SK-N-SH (cell line): ENCODE measurements at regions not wholly inside any gene's neighbourhood (a gene's known extent, or its start where the extent isn't known, plus 50 kb on each side); places are given as distances from the start of the nearest gene placed in this dataset.

ENCODE experiments used
- CTCF ChIA-PET: fragments of 300-600, 350-600 bp; formaldehyde crosslinking; extraction: SDS; loops from one replicate; lab custom pipeline; 2021; lab: Yijun Ruan, JAX
- POLR2A ChIA-PET: fragments of 350-600 bp; sonication (Branson Sonifier 250); formaldehyde crosslinking; extraction: SDS; loops from one replicate; lab custom pipeline; 2020; ENCODE audit warnings: antibody characterized with exemption, inconsistent platforms; lab: Yijun Ruan, JAX
- DNase-seq: peaks from one replicate; pipeline ENCODE4 v3.0.0; 2012
- H2AFZ ChIP-seq: fragments of 200-600 bp; sonication (generic); 2 replicates; pipeline ENCODE4 v1.8.1; 2016; ENCODE audit warnings: antibody characterized with exemption, mild to moderate bottlenecking, low read depth
- H3F3A ChIP-seq: fragments of 200-600 bp; sonication (generic); replicated peaks from 2 replicates; pipeline ENCODE3; 2016; ENCODE audit warnings: antibody characterized with exemption, mild to moderate bottlenecking; ENCODE audit not compliant: insufficient read depth
- H3K27ac ChIP-seq, 2 experiments: fragments of 200-500 bp in 1 of 2; fragments of 200-600 bp in 1 of 2; sonication (Bioruptor generic) in 1 of 2; sonication (generic), shearing (Covaris generic) in 1 of 2; 2 replicates each; pipeline versions ENCODE4 v1.5.1 to v1.6.1; 2014 to 2016; ENCODE audit warnings: low read depth in 2 of 2, inconsistent platforms in 1 of 2, low read length in 1 of 2, mild to moderate bottlenecking in 1 of 2, mixed read lengths in 1 of 2
- H3K27me3 ChIP-seq: fragments of 200-600 bp; sonication (generic), shearing (Covaris generic); 2 replicates; pipeline ENCODE4 v1.6.1; 2016; ENCODE audit warnings: mixed run types; ENCODE audit not compliant: insufficient read depth
- H3K36me3 ChIP-seq, 2 experiments: fragments of 200-500 bp in 1 of 2; fragments of 200-600 bp in 1 of 2; sonication (Bioruptor generic) in 1 of 2; sonication (generic) in 1 of 2; replicated peaks in 1 of 2; 2 replicates each; pipeline versions ENCODE3 to v1.5.1; 2014 to 2016; ENCODE audit warnings: low read length in 1 of 2, mild to moderate bottlenecking in 1 of 2; ENCODE audit not compliant: insufficient read depth in 2 of 2, control insufficient read depth in 1 of 2
- H3K4me1 ChIP-seq, 2 experiments: fragments of 200-500 bp in 1 of 2; fragments of 200-600 bp in 1 of 2; sonication (Bioruptor generic) in 1 of 2; sonication (generic), shearing (Covaris generic) in 1 of 2; 2 replicates each; pipeline versions ENCODE4 v1.5.1 to v1.6.1; 2014 to 2016; ENCODE audit warnings: low read depth in 1 of 2, low read length in 1 of 2, mixed run types in 1 of 2; ENCODE audit not compliant: insufficient read depth in 2 of 2, control insufficient read depth in 1 of 2
- H3K4me2 ChIP-seq: fragments of 200-600 bp; sonication (generic), shearing (Covaris generic); 2 replicates; pipeline ENCODE4 v1.6.1; 2017; ENCODE audit warnings: mixed run types
- H3K4me3 ChIP-seq, 2 experiments: fragments of 200-500 bp in 1 of 2; fragments of 200-600 bp in 1 of 2; sonication (Bioruptor generic) in 1 of 2; sonication (generic), shearing (Covaris generic) in 1 of 2; 2 replicates each; pipeline versions ENCODE4 v1.5.1 to v1.8.1; 2014 to 2016; ENCODE audit warnings: low read depth in 2 of 2, inconsistent platforms in 1 of 2, low read length in 1 of 2, mild to moderate bottlenecking in 1 of 2, mixed read lengths in 1 of 2, moderate library complexity in 1 of 2
- H3K79me2 ChIP-seq: fragments of 200-600 bp; sonication (generic); 2 replicates; pipeline ENCODE4 v1.8.1; 2017; ENCODE audit warnings: mild to moderate bottlenecking; ENCODE audit not compliant: insufficient read depth
- H3K9ac ChIP-seq: fragments of 200-600 bp; sonication (generic); 2 replicates; pipeline ENCODE4 v1.6.1; 2017; ENCODE audit warnings: mixed run types
- H3K9me2 ChIP-seq: fragments of 200-600 bp; sonication (generic); 2 replicates; pipeline ENCODE4 v1.6.1; 2017; ENCODE audit warnings: mixed run types
- H3K9me3 ChIP-seq: fragments of 200-600 bp; sonication (generic); 2 replicates; pipeline ENCODE4 v1.6.1; 2017; ENCODE audit warnings: mixed run types, mild to moderate bottlenecking, moderate library complexity
- H4K20me1 ChIP-seq: fragments of 200-600 bp; sonication (generic); 2 replicates; pipeline ENCODE4 v1.6.1; 2017; ENCODE audit warnings: mild to moderate bottlenecking, mixed run types; ENCODE audit not compliant: insufficient read depth
- CHD2 ChIP-seq: fragments of 150-350 bp; IDR thresholded peaks from 2 replicates; pipeline ENCODE4 v1.6.1; 2018; ENCODE audit warnings: low read length; ENCODE audit not compliant: partially characterized antibody
- EZH2phosphoT487 ChIP-seq: fragments of 200-600 bp; sonication (generic); IDR thresholded peaks from 2 replicates; pipeline ENCODE4 v1.6.1; 2017; ENCODE audit warnings: low read depth, mixed run types, mild to moderate bottlenecking, antibody characterized with exemption, moderate library complexity, borderline replicate concordance
- FOSL2 ChIP-seq: IDR thresholded peaks from 2 replicates; pipeline ENCODE4 v1.4.0; 2012; ENCODE audit warnings: low read depth, mild to moderate bottlenecking, moderate library complexity, borderline replicate concordance
- FOXM1 ChIP-seq: IDR thresholded peaks from 2 replicates; pipeline ENCODE4 v1.4.0; 2012; ENCODE audit warnings: low read depth, mild to moderate bottlenecking
- MAX ChIP-seq: IDR thresholded peaks from 2 replicates; pipeline ENCODE4 v1.4.0; 2012; ENCODE audit warnings: low read depth
- POLR2AphosphoS5 ChIP-seq: IDR thresholded peaks from 2 replicates; pipeline ENCODE4 v1.6.1; 2012; ENCODE audit warnings: low read depth, low read length
- RXRA ChIP-seq: IDR thresholded peaks from 2 replicates; pipeline ENCODE4 v1.4.0; 2012; ENCODE audit warnings: low read depth, mild to moderate bottlenecking, borderline replicate concordance
- TAF1 ChIP-seq: IDR thresholded peaks from 2 replicates; pipeline ENCODE4 v1.6.1; 2012; ENCODE audit warnings: low read depth, mild to moderate bottlenecking, low read length, moderate library complexity, borderline replicate concordance
- USF1 ChIP-seq: IDR thresholded peaks from 2 replicates; pipeline ENCODE4 v1.4.0; 2012; ENCODE audit warnings: low read depth, borderline replicate concordance
- YY1 ChIP-seq: IDR thresholded peaks from 2 replicates; pipeline ENCODE4 v1.4.0; 2012; ENCODE audit warnings: low read depth, mild to moderate bottlenecking
- WGBS: methylation state at CpG from one replicate; pipeline ENCODE4 v1.1.6; 2017; ENCODE audit warnings: low lambda C conversion rate; 5-methylcytosine and 5-hydroxymethylcytosine counted together
- TF ChIP-seq, protein P1 (sequence below): IDR thresholded peaks from 2 replicates; pipeline ENCODE4 v1.6.1; 2012; ENCODE audit warnings: mild to moderate bottlenecking, low read depth, low read length, moderate library complexity
- TF ChIP-seq, protein P2 (sequence below): fragments of 150-350 bp; IDR thresholded peaks from 2 replicates; pipeline ENCODE4 v1.6.1; 2017; ENCODE audit warnings: antibody characterized with exemption, low read length, low read depth, borderline replicate concordance

GRCh38 chr1:219316066-219316465, 142.4 kb downstream of the LYPLAL1 start:
- 94% methylated on average over 1 of the region's 1 CpG for WGBS
- TF ChIP-seq MAX, result no peak
- TF ChIP-seq, protein P1, sequence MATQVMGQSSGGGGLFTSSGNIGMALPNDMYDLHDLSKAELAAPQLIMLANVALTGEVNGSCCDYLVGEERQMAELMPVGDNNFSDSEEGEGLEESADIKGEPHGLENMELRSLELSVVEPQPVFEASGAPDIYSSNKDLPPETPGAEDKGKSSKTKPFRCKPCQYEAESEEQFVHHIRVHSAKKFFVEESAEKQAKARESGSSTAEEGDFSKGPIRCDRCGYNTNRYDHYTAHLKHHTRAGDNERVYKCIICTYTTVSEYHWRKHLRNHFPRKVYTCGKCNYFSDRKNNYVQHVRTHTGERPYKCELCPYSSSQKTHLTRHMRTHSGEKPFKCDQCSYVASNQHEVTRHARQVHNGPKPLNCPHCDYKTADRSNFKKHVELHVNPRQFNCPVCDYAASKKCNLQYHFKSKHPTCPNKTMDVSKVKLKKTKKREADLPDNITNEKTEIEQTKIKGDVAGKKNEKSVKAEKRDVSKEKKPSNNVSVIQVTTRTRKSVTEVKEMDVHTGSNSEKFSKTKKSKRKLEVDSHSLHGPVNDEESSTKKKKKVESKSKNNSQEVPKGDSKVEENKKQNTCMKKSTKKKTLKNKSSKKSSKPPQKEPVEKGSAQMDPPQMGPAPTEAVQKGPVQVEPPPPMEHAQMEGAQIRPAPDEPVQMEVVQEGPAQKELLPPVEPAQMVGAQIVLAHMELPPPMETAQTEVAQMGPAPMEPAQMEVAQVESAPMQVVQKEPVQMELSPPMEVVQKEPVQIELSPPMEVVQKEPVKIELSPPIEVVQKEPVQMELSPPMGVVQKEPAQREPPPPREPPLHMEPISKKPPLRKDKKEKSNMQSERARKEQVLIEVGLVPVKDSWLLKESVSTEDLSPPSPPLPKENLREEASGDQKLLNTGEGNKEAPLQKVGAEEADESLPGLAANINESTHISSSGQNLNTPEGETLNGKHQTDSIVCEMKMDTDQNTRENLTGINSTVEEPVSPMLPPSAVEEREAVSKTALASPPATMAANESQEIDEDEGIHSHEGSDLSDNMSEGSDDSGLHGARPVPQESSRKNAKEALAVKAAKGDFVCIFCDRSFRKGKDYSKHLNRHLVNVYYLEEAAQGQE, result no peak
- TF ChIP-seq USF1, result no peak
- no peak for TF ChIP-seq CHD2
- no peak for TF ChIP-seq EZH2phosphoT487
- TF ChIP-seq, protein P2, sequence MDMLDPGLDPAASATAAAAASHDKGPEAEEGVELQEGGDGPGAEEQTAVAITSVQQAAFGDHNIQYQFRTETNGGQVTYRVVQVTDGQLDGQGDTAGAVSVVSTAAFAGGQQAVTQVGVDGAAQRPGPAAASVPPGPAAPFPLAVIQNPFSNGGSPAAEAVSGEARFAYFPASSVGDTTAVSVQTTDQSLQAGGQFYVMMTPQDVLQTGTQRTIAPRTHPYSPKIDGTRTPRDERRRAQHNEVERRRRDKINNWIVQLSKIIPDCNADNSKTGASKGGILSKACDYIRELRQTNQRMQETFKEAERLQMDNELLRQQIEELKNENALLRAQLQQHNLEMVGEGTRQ, result no peak
- no peak for TF ChIP-seq FOSL2
- no peak for TF ChIP-seq RXRA
- TF ChIP-seq TAF1, result no peak
- no peak for TF ChIP-seq POLR2AphosphoS5
- H3K4me3 ChIP-seq, result no peak overlapping the region
- H3K9me3 ChIP-seq, result peaks cover 18% of the 10 kb centered on the region
- H3K4me2 ChIP-seq, result no peak overlapping the region
- H3K9me2 ChIP-seq, result no peaks in the 10 kb centered on the region
- H2AFZ ChIP-seq, result no peak overlapping the region
- H3K27me3 ChIP-seq, result no peaks in the 10 kb centered on the region
- no peak for DNase-seq
- ChIA-PET CTCF (interaction anchor here (0.6 kb wide), 1 partner anchor 415 kb away, joined by 4 read pairs; no protein-coding TSS in a partner anchor), POLR2A (no interaction called here)
- 0 out of 4 replicates have a peak, but pooled peaks cover 0 to 5% of the 10 kb centered on the region in 2 experiments for H3K4me1 ChIP-seq
- no peak overlapping the region for H3K27ac ChIP-seq
- H4K20me1 ChIP-seq, result no peaks in the 10 kb centered on the region
- H3K36me3 ChIP-seq, result peaks cover 0 to 11% of the 10 kb centered on the region in 2 experiments
- peaks cover 20% of the 10 kb centered on the region for H3F3A ChIP-seq
- H3K79me2 ChIP-seq, result no peaks in the 10 kb centered on the region
- no peak overlapping the region for H3K9ac ChIP-seq

GRCh38 chr1:219313961-219314360, 140.3 kb downstream of the LYPLAL1 start:
- Histone ChIP-seq H2AFZ (no peak overlapping the region), H3K27ac (peak overlapping the region in 1 of 2 experiments; percentile 83; a peak in 2 of 4 replicates), H3K36me3 (peaks cover 0 to 11% of the 10 kb centered on the region in 2 experiments), H3K4me3 (no peak overlapping the region), H4K20me1 (no peaks in the 10 kb centered on the region), H3K4me2 (no peak overlapping the region), H3K9me3 (peaks cover 18% of the 10 kb centered on the region), H3K9ac (no peak overlapping the region), H3K27me3 (no peaks in the 10 kb centered on the region), H3K4me1 (0 out of 4 replicates have a peak, but pooled peaks cover 0 to 5% of the 10 kb centered on the region in 2 experiments), H3K9me2 (no peaks in the 10 kb centered on the region), H3F3A (peaks cover 20% of the 10 kb centered on the region), H3K79me2 (no peaks in the 10 kb centered on the region)
- POLR2A ChIA-PET, result no interaction called here
- no peak for DNase-seq
- TF ChIP-seq FOXM1, result no peak
- no peak for TF ChIP-seq YY1
- CTCF ChIA-PET, result no interaction called here
- WGBS, result 94% methylated on average over 2 of the region's 2 CpGs
